ENCODE measurements at regions not wholly inside any gene's neighbourhood (a gene's known extent, or its start where the extent isn't known, plus 50 kb on each side); places are given as distances from the start of the nearest gene placed in this dataset.

GRCh38 chr4:41802590-41802989, 54.1 kb upstream of the PHOX2B start:
- H3K4me3 ChIP-seq (ENCODE audit: insufficient read depth, low read depth, low read length) = no peak overlapping the region
- H4K91ac ChIP-seq (ENCODE audit: insufficient read depth, low read depth, low read length) = no peak overlapping the region
- dilution Hi-C loops (cut with HindIII; ENCODE audit: low sequenced_read_pairs, unreplicated experiment) = no loop called here
- H3K36me3 ChIP-seq (ENCODE audit: control insufficient read depth, insufficient read depth, low read length) = no peaks in the 10 kb centered on the region
- no peak overlapping the region for H3K56ac ChIP-seq (ENCODE audit: extremely low read depth, insufficient read depth, low read length)
- H3K4me2 ChIP-seq (ENCODE audit: low read depth, low read length) = no peak overlapping the region
- no peaks in the 10 kb centered on the region for H3K9me1 ChIP-seq (ENCODE audit: insufficient read depth, low read length)
- H3K79me1 ChIP-seq (ENCODE audit: low read depth in 1 of 2, low read length in 2 of 2) = no peaks in the 10 kb centered on the region
- H3K4me1 ChIP-seq (ENCODE audit: control insufficient read depth, insufficient read depth, low read length) = no peaks in the 10 kb centered on the region
- DNase-seq = no peak
- H3K23ac ChIP-seq (ENCODE audit: low read depth, low read length) = no peak overlapping the region
- intact Hi-C loops (cut with micrococcal nuclease) = no loop called here
- BruUV-seq (replicated peaks) = no TSS peak
- ATAC-seq (ENCODE audit: low read depth) = no peak
- peaks cover 14% of the 10 kb centered on the region for H3K27me3 ChIP-seq (ENCODE audit: control insufficient read depth, insufficient read depth, low read length)
- no peaks in the 10 kb centered on the region for H4K20me1 ChIP-seq (ENCODE audit: insufficient read depth, low read length)
- no peak overlapping the region for H3K4ac ChIP-seq (ENCODE audit: low read depth, low read length)
- H3K9me3 ChIP-seq (ENCODE audit: control insufficient read depth, insufficient read depth, low read length) = no peaks in the 10 kb centered on the region
- no peak overlapping the region for H2AK5ac ChIP-seq (ENCODE audit: low read depth, low read length)
- H2BK120ac ChIP-seq (ENCODE audit: low read depth, low read length) = no peak overlapping the region
- no peak overlapping the region for H3K18ac ChIP-seq (ENCODE audit: low read depth, low read length)
- TF ChIP-seq MAFK (IDR thresholded peaks at IDR 0.05; ENCODE audit: low read depth, low read length) (peak; percentile 35; the same call in 1 of the 2 replicates), CHD1 (IDR thresholded peaks at IDR 0.05; ENCODE audit: low read depth, low read length) (no peak)
- no peak overlapping the region for H2BK5ac ChIP-seq (ENCODE audit: low read depth, low read length, poor library complexity, severe bottlenecking)
- H3K27ac ChIP-seq (ENCODE audit: insufficient read depth, low read length) = no peak overlapping the region
- WGBS, 2 experiments (ENCODE audit: extremely low coverage in 2 of 2, insufficient read length in 1 of 2) = 73% methylated on average over 2 of the region's 3 CpGs; no CpG with 5 or more reads in 1 of the 2 experiments
- H4K5ac ChIP-seq (ENCODE audit: low read depth, low read length) = no peak overlapping the region
- no peak overlapping the region for H3K9ac ChIP-seq (ENCODE audit: low read depth, low read length)
- no peak overlapping the region for H2BK15ac ChIP-seq (ENCODE audit: low read depth, low read length)
- H2BK20ac ChIP-seq (ENCODE audit: low read depth, low read length) = no peak overlapping the region
- in situ Hi-C loops (cut with MboI; ENCODE audit: low sequenced_read_pairs) = no loop called here
- H2AK9ac ChIP-seq (replicated peaks; ENCODE audit: low read depth, low read length, poor library complexity) = no peak overlapping the region
- CTCF ChIA-PET = no interaction called here
- no peak overlapping the region for H3K14ac ChIP-seq (replicated peaks; ENCODE audit: low read depth, low read length)
- POLR2A ChIA-PET (ENCODE audit: unreplicated experiment) = no interaction called here
- H4K8ac ChIP-seq (ENCODE audit: low read depth in 2 of 2, low read length in 2 of 2) = no peak overlapping the region
- no peak overlapping the region for H2AFZ ChIP-seq (replicated peaks; ENCODE audit: low read length, poor library complexity)
